ENCODE measurements at regions not wholly inside any gene's neighbourhood (a gene's known extent, or its start where the extent isn't known, plus 50 kb on each side); places are given as distances from the start of the nearest gene placed in this dataset.

GRCh38 chr1:213891989-213892902 is 95.5 kb upstream of the PROX1 start:
- no peak for DNase-seq
- Mint-ChIP-seq H3K4me3 (no peak overlapping the region), H3K9me3 (peaks cover 3% of the 10 kb centered on the region), H3K27ac (no peak overlapping the region), H3K4me1 (ENCODE audit: low read depth) (no peaks in the 10 kb centered on the region), H3K27me3 (no peaks in the 10 kb centered on the region), H3K36me3 (ENCODE audit: low read depth) (no peaks in the 10 kb centered on the region)
- H3K4me3 ChIP-seq (ENCODE audit: low read length): no peak overlapping the region
- H3K9me3 ChIP-seq (ENCODE audit: control insufficient read depth in 1 of 2, insufficient read depth in 1 of 2, low read length in 2 of 2): peaks cover 0 to 3% of the 10 kb centered on the region in 2 experiments
- no peaks in the 10 kb centered on the region for H3K36me3 ChIP-seq (ENCODE audit: insufficient read depth, low read length)
- CTCF ChIA-PET: no interaction called here
- H3K27ac ChIP-seq (ENCODE audit: low read depth in 1 of 2, low read length in 2 of 2): no peak overlapping the region
- peaks cover 0 to 2% of the 10 kb centered on the region in 2 experiments for H3K27me3 ChIP-seq (ENCODE audit: control insufficient read depth in 1 of 2, insufficient read depth in 2 of 2, low read length in 2 of 2)
- H3K4me1 ChIP-seq (ENCODE audit: insufficient read depth, low read length): no peaks in the 10 kb centered on the region
- no peak for ATAC-seq (ENCODE audit: poor library complexity)
- TF ChIP-seq CTCF (IDR thresholded peaks at IDR 0.05): no peak
- POLR2A ChIA-PET: no interaction called here
- intact Hi-C loops (cut with DNase I, micrococcal nuclease): no loop called here

GRCh38 chr1:213898684-213899083 is 89.1 kb upstream of the PROX1 start:
- DNase-seq: no peak
- no peaks in the 10 kb centered on the region for H3K27me3 Mint-ChIP-seq
- Histone ChIP-seq H3K4me3 (ENCODE audit: low read length) (no peak overlapping the region), H3K27me3 (ENCODE audit: control insufficient read depth in 1 of 2, insufficient read depth in 2 of 2, low read length in 2 of 2) (peaks cover 0 to 4% of the 10 kb centered on the region in 2 experiments), H3K9me3 (ENCODE audit: control insufficient read depth in 1 of 2, insufficient read depth in 1 of 2, low read length in 2 of 2) (peaks cover 0 to 6% of the 10 kb centered on the region in 2 experiments), H3K27ac (ENCODE audit: low read depth in 1 of 2, low read length in 2 of 2) (no peak overlapping the region), H3K4me1 (ENCODE audit: insufficient read depth, low read length) (no peaks in the 10 kb centered on the region), H3K36me3 (ENCODE audit: insufficient read depth, low read length) (no peaks in the 10 kb centered on the region)
- H3K4me3 Mint-ChIP-seq: no peak overlapping the region
- H3K9me3 Mint-ChIP-seq: peaks cover 3% of the 10 kb centered on the region
- POLR2A ChIA-PET: no interaction called here
- no peak for ATAC-seq (ENCODE audit: poor library complexity)
- CTCF ChIA-PET: no interaction called here
- H3K27ac Mint-ChIP-seq: no peak overlapping the region
- intact Hi-C loops (cut with DNase I, micrococcal nuclease): no loop called here
- no peak for TF ChIP-seq CTCF (IDR thresholded peaks at IDR 0.05)
- H3K36me3 Mint-ChIP-seq (ENCODE audit: low read depth): no peaks in the 10 kb centered on the region
- H3K4me1 Mint-ChIP-seq (ENCODE audit: low read depth): no peaks in the 10 kb centered on the region

- no peak for ATAC-seq (ENCODE audit: poor library complexity)
- Histone ChIP-seq H3K36me3 (ENCODE audit: insufficient read depth, low read length) (no peaks in the 10 kb centered on the region), H3K4me1 (ENCODE audit: insufficient read depth, low read length) (no peaks in the 10 kb centered on the region), H3K9me3 (ENCODE audit: control insufficient read depth in 1 of 2, insufficient read depth in 1 of 2, low read length in 2 of 2) (peaks cover 0 to 3% of the 10 kb centered on the region in 2 experiments), H3K27ac (ENCODE audit: low read depth in 1 of 2, low read length in 2 of 2) (no peak overlapping the region), H3K27me3 (ENCODE audit: control insufficient read depth in 1 of 2, insufficient read depth in 2 of 2, low read length in 2 of 2) (peaks cover 0 to 4% of the 10 kb centered on the region in 2 experiments), H3K4me3 (ENCODE audit: low read length) (no peak overlapping the region)
- Mint-ChIP-seq H3K4me1 (ENCODE audit: low read depth) (no peaks in the 10 kb centered on the region), H3K9me3 (no peaks in the 10 kb centered on the region), H3K27me3 (no peaks in the 10 kb centered on the region), H3K4me3 (no peak overlapping the region), H3K27ac (no peak overlapping the region), H3K36me3 (ENCODE audit: low read depth) (no peaks in the 10 kb centered on the region)
- ChIA-PET POLR2A (interaction anchor here (1.0 kb wide), 1 partner anchor 9 kb away, joined by 4 read pairs; no protein-coding TSS in a partner anchor), CTCF (no interaction called here)
- no peak for TF ChIP-seq CTCF (IDR thresholded peaks at IDR 0.05)
- intact Hi-C loops (cut with DNase I, micrococcal nuclease): no loop called here
- DNase-seq: no peak
Measured at GRCh38 chr1:213899413-213899812, 88.4 kb upstream of the PROX1 start.

All from CD4-positive, alpha-beta T cell (primary cell).